GM23248 (cell line): ENCODE measurements at regions not wholly inside any gene's neighbourhood (a gene's known extent, or its start where the extent isn't known, plus 50 kb on each side); places are given as distances from the start of the nearest gene placed in this dataset.

ENCODE experiments used
- EZH2 ChIP-seq: fragments of 200-600 bp; sonication (generic); IDR thresholded peaks from 2 replicates; pipeline ENCODE4 v1.6.1; 2018; ENCODE audit warnings: antibody characterized with exemption, mild to moderate bottlenecking; ENCODE audit not compliant: insufficient read depth, poor library complexity, severe bottlenecking
- EZH2phosphoT487 ChIP-seq: fragments of 200-600 bp; sonication (generic); IDR thresholded peaks from 2 replicates; pipeline ENCODE4 v1.6.1; 2018; ENCODE audit warnings: antibody characterized with exemption, moderate library complexity, mild to moderate bottlenecking, low read depth; ENCODE audit not compliant: insufficient read depth

GRCh38 chr3:193803288-193803687 is 210.3 kb downstream of the OPA1 start:
- TF ChIP-seq EZH2phosphoT487: no peak
- TF ChIP-seq EZH2: no peak
